ENCODE measurements at regions not wholly inside any gene's neighbourhood (a gene's known extent, or its start where the extent isn't known, plus 50 kb on each side); places are given as distances from the start of the nearest gene placed in this dataset.

DNA sequence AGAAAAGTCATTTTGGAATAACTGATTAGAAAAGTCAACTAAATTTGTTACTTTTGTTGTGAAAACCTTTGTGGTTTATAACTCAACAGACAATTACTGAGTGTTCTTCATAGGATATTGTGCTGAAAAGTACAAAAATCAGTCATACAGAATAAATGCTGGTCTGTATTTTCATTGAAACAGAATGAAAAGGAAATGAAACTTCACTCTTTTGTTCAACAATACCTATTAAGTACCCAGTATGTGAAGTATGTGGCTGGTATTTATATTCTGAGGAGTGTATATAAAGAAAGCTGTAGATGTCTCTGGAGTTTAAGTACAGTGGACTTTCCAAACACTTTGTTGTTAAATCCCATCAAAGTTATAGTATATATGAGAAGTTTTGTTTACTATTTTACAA lies 828.4 kb upstream of the ATXN8OS start:
- TF ChIP-seq, protein P1, sequence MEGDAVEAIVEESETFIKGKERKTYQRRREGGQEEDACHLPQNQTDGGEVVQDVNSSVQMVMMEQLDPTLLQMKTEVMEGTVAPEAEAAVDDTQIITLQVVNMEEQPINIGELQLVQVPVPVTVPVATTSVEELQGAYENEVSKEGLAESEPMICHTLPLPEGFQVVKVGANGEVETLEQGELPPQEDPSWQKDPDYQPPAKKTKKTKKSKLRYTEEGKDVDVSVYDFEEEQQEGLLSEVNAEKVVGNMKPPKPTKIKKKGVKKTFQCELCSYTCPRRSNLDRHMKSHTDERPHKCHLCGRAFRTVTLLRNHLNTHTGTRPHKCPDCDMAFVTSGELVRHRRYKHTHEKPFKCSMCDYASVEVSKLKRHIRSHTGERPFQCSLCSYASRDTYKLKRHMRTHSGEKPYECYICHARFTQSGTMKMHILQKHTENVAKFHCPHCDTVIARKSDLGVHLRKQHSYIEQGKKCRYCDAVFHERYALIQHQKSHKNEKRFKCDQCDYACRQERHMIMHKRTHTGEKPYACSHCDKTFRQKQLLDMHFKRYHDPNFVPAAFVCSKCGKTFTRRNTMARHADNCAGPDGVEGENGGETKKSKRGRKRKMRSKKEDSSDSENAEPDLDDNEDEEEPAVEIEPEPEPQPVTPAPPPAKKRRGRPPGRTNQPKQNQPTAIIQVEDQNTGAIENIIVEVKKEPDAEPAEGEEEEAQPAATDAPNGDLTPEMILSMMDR (IDR thresholded peaks at IDR 0.05; ENCODE audit: low read length), result no peak
- TF ChIP-seq EZH2 (optimal IDR thresholded peaks at IDR 0.05; ENCODE audit: low read depth, low read length), result no peak
